ENCODE measurements at regions not wholly inside any gene's neighbourhood (a gene's known extent, or its start where the extent isn't known, plus 50 kb on each side); places are given as distances from the start of the nearest gene placed in this dataset.

GRCh38 chr5:40359093-40359492, 320.6 kb upstream of the PTGER4 start:
- intact Hi-C loops (cut with micrococcal nuclease): no loop called here
- Mint-ChIP-seq H3K4me3 (ENCODE audit: unreplicated experiment) (no peak overlapping the region), H3K27me3 (ENCODE audit: insufficient read depth, unreplicated experiment) (no peaks in the 10 kb centered on the region), H3K36me3 (ENCODE audit: insufficient read depth, unreplicated experiment) (no peaks in the 10 kb centered on the region), H3K9me3 (ENCODE audit: unreplicated experiment) (no peaks in the 10 kb centered on the region), H3K27ac (ENCODE audit: low read depth, unreplicated experiment) (no peak overlapping the region), H3K4me1 (ENCODE audit: insufficient read depth, unreplicated experiment) (no peaks in the 10 kb centered on the region)
- no peak for DNase-seq (ENCODE audit: unreplicated experiment)
- BruUV-seq (replicated peaks): no TSS peak
- no peak for TF ChIP-seq CTCF (IDR thresholded peaks at IDR 0.05; ENCODE audit: unreplicated experiment)
- CTCF ChIA-PET: interaction anchor here (0.5 kb wide), 1 partner anchor 136 kb away, joined by 4 read pairs; no protein-coding TSS in a partner anchor
- POLR2A ChIA-PET: no interaction called here

GRCh38 chr5:40356248-40356647, 323.5 kb upstream of the PTGER4 start:
- Mint-ChIP-seq H3K4me1 (ENCODE audit: insufficient read depth, unreplicated experiment) (no peaks in the 10 kb centered on the region), H3K9me3 (ENCODE audit: unreplicated experiment) (peaks cover under 1% of the 10 kb centered on the region), H3K4me3 (ENCODE audit: unreplicated experiment) (no peak overlapping the region), H3K27ac (ENCODE audit: low read depth, unreplicated experiment) (no peak overlapping the region), H3K36me3 (ENCODE audit: insufficient read depth, unreplicated experiment) (no peaks in the 10 kb centered on the region), H3K27me3 (ENCODE audit: insufficient read depth, unreplicated experiment) (no peaks in the 10 kb centered on the region)
- TF ChIP-seq CTCF (IDR thresholded peaks at IDR 0.05; ENCODE audit: unreplicated experiment): no peak
- BruUV-seq (replicated peaks): no TSS peak
- intact Hi-C loops (cut with micrococcal nuclease): no loop called here
- POLR2A ChIA-PET: no interaction called here
- DNase-seq (ENCODE audit: unreplicated experiment): no peak
- CTCF ChIA-PET: no interaction called here

GRCh38 chr5:40355846-40356245, 323.9 kb upstream of the PTGER4 start:
- Mint-ChIP-seq H3K36me3 (ENCODE audit: insufficient read depth, unreplicated experiment) (no peaks in the 10 kb centered on the region), H3K27me3 (ENCODE audit: insufficient read depth, unreplicated experiment) (no peaks in the 10 kb centered on the region), H3K27ac (ENCODE audit: low read depth, unreplicated experiment) (no peak overlapping the region), H3K4me3 (ENCODE audit: unreplicated experiment) (no peak overlapping the region), H3K4me1 (ENCODE audit: insufficient read depth, unreplicated experiment) (no peaks in the 10 kb centered on the region), H3K9me3 (ENCODE audit: unreplicated experiment) (peaks cover 5% of the 10 kb centered on the region)
- DNase-seq (ENCODE audit: unreplicated experiment): no peak
- BruUV-seq (replicated peaks): no TSS peak
- CTCF ChIA-PET: no interaction called here
- POLR2A ChIA-PET: no interaction called here
- no peak for TF ChIP-seq CTCF (IDR thresholded peaks at IDR 0.05; ENCODE audit: unreplicated experiment)
- intact Hi-C loops (cut with micrococcal nuclease): no loop called here

- POLR2A ChIA-PET: no interaction called here
- H3K4me3 Mint-ChIP-seq (ENCODE audit: unreplicated experiment): no peak overlapping the region
- peaks cover under 1% of the 10 kb centered on the region for H3K36me3 Mint-ChIP-seq (ENCODE audit: insufficient read depth, unreplicated experiment)
- H3K27me3 Mint-ChIP-seq (ENCODE audit: insufficient read depth, unreplicated experiment): no peaks in the 10 kb centered on the region
- TF ChIP-seq CTCF (IDR thresholded peaks at IDR 0.05; ENCODE audit: unreplicated experiment): no peak
- DNase-seq (ENCODE audit: unreplicated experiment): no peak
- CTCF ChIA-PET: no interaction called here
- BruUV-seq (replicated peaks): no TSS peak
- peaks cover 10% of the 10 kb centered on the region for H3K9me3 Mint-ChIP-seq (ENCODE audit: unreplicated experiment)
- no peak overlapping the region for H3K27ac Mint-ChIP-seq (ENCODE audit: low read depth, unreplicated experiment)
- H3K4me1 Mint-ChIP-seq (ENCODE audit: insufficient read depth, unreplicated experiment): no peaks in the 10 kb centered on the region
- intact Hi-C loops (cut with micrococcal nuclease): no loop called here
These were observed 324.5 kb upstream of the PTGER4 start for GRCh38 chr5:40355181-40355580.

All from MCF 10A (cell line).